ENCODE measurements at regions not wholly inside any gene's neighbourhood (a gene's known extent, or its start where the extent isn't known, plus 50 kb on each side); places are given as distances from the start of the nearest gene placed in this dataset.
"Not testable (repeated sequence)": the region's sequence is repeated elsewhere in the genome, so short reads cannot be mapped to it uniquely, and the experiment has no call there.

- no peak overlapping the region for H3K4me3 ChIP-seq (ENCODE audit: extremely low read depth, insufficient read depth, low read length, poor library complexity, severe bottlenecking)
- WGBS, 2 experiments (ENCODE audit: insufficient coverage in 2 of 2): 93 to 96% methylated on average over 4 of the region's 6 CpGs
- no peak overlapping the region for H3K27ac ChIP-seq (ENCODE audit: low read depth, low read length, severe bottlenecking)
- no peaks in the 10 kb centered on the region for H3K36me3 ChIP-seq (ENCODE audit: control insufficient read depth, insufficient read depth, low read length)
- H3K9me3 ChIP-seq (ENCODE audit: control insufficient read depth, low read length): peaks cover 29% of the 10 kb centered on the region
- H3K4me1 ChIP-seq (ENCODE audit: control insufficient read depth, insufficient read depth, low read length, poor library complexity, severe bottlenecking): no peaks in the 10 kb centered on the region
Observed at GRCh38 chr1:218510153-218510772, 165.1 kb downstream of the TGFB2 start.

GRCh38 chr1:218513328-218513727 lies 168.2 kb downstream of the TGFB2 start:
- H3K9me3 ChIP-seq (ENCODE audit: control insufficient read depth, low read length): peaks cover 11% of the 10 kb centered on the region
- no peak overlapping the region for H3K27ac ChIP-seq (ENCODE audit: low read depth, low read length, severe bottlenecking)
- H3K4me1 ChIP-seq (ENCODE audit: control insufficient read depth, insufficient read depth, low read length, poor library complexity, severe bottlenecking): peaks cover 4% of the 10 kb centered on the region
- 69 to 100% methylated on average over 2 of the region's 3 CpGs for WGBS, 2 experiments (ENCODE audit: insufficient coverage in 2 of 2)
- no peak overlapping the region for H3K4me3 ChIP-seq (ENCODE audit: extremely low read depth, insufficient read depth, low read length, poor library complexity, severe bottlenecking)
- H3K36me3 ChIP-seq (ENCODE audit: control insufficient read depth, insufficient read depth, low read length): no peaks in the 10 kb centered on the region

- Histone ChIP-seq H3K4me1 (ENCODE audit: control insufficient read depth, insufficient read depth, low read length, poor library complexity, severe bottlenecking) (peaks cover 17% of the 10 kb centered on the region), H3K27ac (ENCODE audit: low read depth, low read length, severe bottlenecking) (no peak overlapping the region), H3K4me3 (ENCODE audit: extremely low read depth, insufficient read depth, low read length, poor library complexity, severe bottlenecking) (no peak overlapping the region), H3K9me3 (ENCODE audit: control insufficient read depth, low read length) (no peaks in the 10 kb centered on the region), H3K36me3 (ENCODE audit: control insufficient read depth, insufficient read depth, low read length) (no peaks in the 10 kb centered on the region)
- WGBS, 2 experiments (ENCODE audit: insufficient coverage in 2 of 2): 100% methylated on average over 2 of the region's 2 CpGs; no CpG with 5 or more reads in 1 of the 2 experiments
Observed at GRCh38 chr1:218514689-218515088, 169.6 kb downstream of the TGFB2 start.

GRCh38 chr1:218516526-218516925 lies 171.4 kb downstream of the TGFB2 start:
- H3K9me3 ChIP-seq (ENCODE audit: control insufficient read depth, low read length): no peaks in the 10 kb centered on the region
- no peak overlapping the region for H3K4me3 ChIP-seq (ENCODE audit: extremely low read depth, insufficient read depth, low read length, poor library complexity, severe bottlenecking)
- 80 to 88% methylated on average over 1 to 3 of the region's 3 CpGs for WGBS, 2 experiments (ENCODE audit: insufficient coverage in 2 of 2)
- no peak overlapping the region for H3K27ac ChIP-seq (ENCODE audit: low read depth, low read length, severe bottlenecking)
- H3K4me1 ChIP-seq (ENCODE audit: control insufficient read depth, insufficient read depth, low read length, poor library complexity, severe bottlenecking): peaks cover 24% of the 10 kb centered on the region
- H3K36me3 ChIP-seq (ENCODE audit: control insufficient read depth, insufficient read depth, low read length): no peaks in the 10 kb centered on the region

- Histone ChIP-seq H3K27ac (ENCODE audit: low read depth, low read length, severe bottlenecking) (peak overlapping the region; percentile 16), H3K9me3 (ENCODE audit: control insufficient read depth, low read length) (no peaks in the 10 kb centered on the region), H3K4me1 (ENCODE audit: control insufficient read depth, insufficient read depth, low read length, poor library complexity, severe bottlenecking) (peaks cover 24% of the 10 kb centered on the region), H3K4me3 (ENCODE audit: extremely low read depth, insufficient read depth, low read length, poor library complexity, severe bottlenecking) (no peak overlapping the region), H3K36me3 (ENCODE audit: control insufficient read depth, insufficient read depth, low read length) (no peaks in the 10 kb centered on the region)
- WGBS, 2 experiments (ENCODE audit: insufficient coverage in 2 of 2): 92% methylated on average over 2 to 5 of the region's 5 CpGs
Observed at GRCh38 chr1:218517459-218517858, 172.3 kb downstream of the TGFB2 start.

- peaks cover 24% of the 10 kb centered on the region for H3K4me1 ChIP-seq (ENCODE audit: control insufficient read depth, insufficient read depth, low read length, poor library complexity, severe bottlenecking)
- WGBS, 2 experiments (ENCODE audit: insufficient coverage in 2 of 2): 89% methylated on average over 2 of the region's 2 CpGs
Observed at GRCh38 chr1:218518216-218518740, 173.1 kb downstream of the TGFB2 start.

GRCh38 chr1:218520646-218521045 lies 175.5 kb downstream of the TGFB2 start:
- H3K9me3 ChIP-seq (ENCODE audit: control insufficient read depth, low read length); H3K27ac ChIP-seq (ENCODE audit: low read depth, low read length, severe bottlenecking); H3K36me3 ChIP-seq (ENCODE audit: control insufficient read depth, insufficient read depth, low read length); H3K4me3 ChIP-seq (ENCODE audit: extremely low read depth, insufficient read depth, low read length, poor library complexity, severe bottlenecking): not testable (repeated sequence)
- 93 to 100% methylated on average over 4 of the region's 4 CpGs for WGBS, 2 experiments (ENCODE audit: insufficient coverage in 2 of 2)
- peaks cover 28% of the 10 kb centered on the region for H3K4me1 ChIP-seq (ENCODE audit: control insufficient read depth, insufficient read depth, low read length, poor library complexity, severe bottlenecking)

More at GRCh38 chr1:218518216-218518740, 173.1 kb downstream of the TGFB2 start:
- Histone ChIP-seq H3K4me3 (ENCODE audit: extremely low read depth, insufficient read depth, low read length, poor library complexity, severe bottlenecking) (no peak overlapping the region), H3K36me3 (ENCODE audit: control insufficient read depth, insufficient read depth, low read length) (no peaks in the 10 kb centered on the region), H3K27ac (ENCODE audit: low read depth, low read length, severe bottlenecking) (no peak overlapping the region), H3K9me3 (ENCODE audit: control insufficient read depth, low read length) (no peaks in the 10 kb centered on the region)

GRCh38 chr1:218521414-218522169 lies 176.5 kb downstream of the TGFB2 start:
- 83% methylated on average over 5 to 6 of the region's 7 CpGs for WGBS, 2 experiments (ENCODE audit: insufficient coverage in 2 of 2)
- Histone ChIP-seq H3K27ac (ENCODE audit: low read depth, low read length, severe bottlenecking) (no peak overlapping the region), H3K9me3 (ENCODE audit: control insufficient read depth, low read length) (no peaks in the 10 kb centered on the region), H3K36me3 (ENCODE audit: control insufficient read depth, insufficient read depth, low read length) (no peaks in the 10 kb centered on the region), H3K4me3 (ENCODE audit: extremely low read depth, insufficient read depth, low read length, poor library complexity, severe bottlenecking) (no peak overlapping the region), H3K4me1 (ENCODE audit: control insufficient read depth, insufficient read depth, low read length, poor library complexity, severe bottlenecking) (peaks cover 34% of the 10 kb centered on the region)

- Histone ChIP-seq H3K4me1 (ENCODE audit: control insufficient read depth, insufficient read depth, low read length, poor library complexity, severe bottlenecking) (peaks cover 36% of the 10 kb centered on the region), H3K9me3 (ENCODE audit: control insufficient read depth, low read length) (no peaks in the 10 kb centered on the region), H3K4me3 (ENCODE audit: extremely low read depth, insufficient read depth, low read length, poor library complexity, severe bottlenecking) (no peak overlapping the region), H3K27ac (ENCODE audit: low read depth, low read length, severe bottlenecking) (no peak overlapping the region), H3K36me3 (ENCODE audit: control insufficient read depth, insufficient read depth, low read length) (no peaks in the 10 kb centered on the region)
- WGBS, 2 experiments (ENCODE audit: insufficient coverage in 2 of 2): 57 to 67% methylated on average over 3 of the region's 4 CpGs
Observed at GRCh38 chr1:218524526-218524925, 179.4 kb downstream of the TGFB2 start.

- 77 to 90% methylated on average over 1 to 2 of the region's 6 CpGs for WGBS, 2 experiments (ENCODE audit: insufficient coverage in 2 of 2)
- Histone ChIP-seq H3K9me3 (ENCODE audit: control insufficient read depth, low read length) (no peaks in the 10 kb centered on the region), H3K36me3 (ENCODE audit: control insufficient read depth, insufficient read depth, low read length) (no peaks in the 10 kb centered on the region), H3K4me3 (ENCODE audit: extremely low read depth, insufficient read depth, low read length, poor library complexity, severe bottlenecking) (no peak overlapping the region), H3K27ac (ENCODE audit: low read depth, low read length, severe bottlenecking) (peak overlapping the region; percentile 44), H3K4me1 (ENCODE audit: control insufficient read depth, insufficient read depth, low read length, poor library complexity, severe bottlenecking) (peaks cover 32% of the 10 kb centered on the region)
Observed at GRCh38 chr1:218525031-218525430, 179.9 kb downstream of the TGFB2 start.
